HCT116 (cell line): ENCODE measurements at regions not wholly inside any gene's neighbourhood (a gene's known extent, or its start where the extent isn't known, plus 50 kb on each side); places are given as distances from the start of the nearest gene placed in this dataset.

Source experiments
- ATAC-seq: fragments of 200-7000 bp; cut with Tn5 transposase; 2 replicates; pipeline ENCODE4 v1.9.1; 2020; ENCODE audit warnings: mild to moderate bottlenecking, moderate library complexity
- BruUV-seq: library from RNA; stranded (reverse); fragments of 400-500 nt; replicated peaks from 2 replicates; lab custom pipeline; 2021; lab: Mats Ljungman, UMichigan
- CTCF ChIA-PET: fragments of 300-600 bp; sonication (Branson Sonifier 250); formaldehyde crosslinking; loops from one replicate; lab custom pipeline; 2021; ENCODE audit warnings: antibody characterized with exemption; lab: Charles Lee
- POLR2A ChIA-PET: fragments of 300-600, 350-600 bp; sonication (Branson Sonifier 250); formaldehyde crosslinking; loops from one replicate; lab custom pipeline; 2021; ENCODE audit warnings: antibody characterized with exemption; lab: Charles Lee
- RAD21 ChIA-PET, 2 experiments: fragments of 300-600 bp; sonication (Branson Sonifier 250); formaldehyde crosslinking; loops; one replicate each; lab custom pipeline; 2023; ENCODE audit warnings: low total read pairs in 2 of 2; ENCODE audit not compliant: uncharacterized antibody in 2 of 2, unreplicated experiment in 2 of 2, low non-redundant PET in 1 of 2; lab: Charles Lee
- DNase-seq: peaks from one replicate; pipeline ENCODE4 v3.0.0-alpha.2; 2010; ENCODE audit warnings: low read depth, low spot score
- H2AFZ ChIP-seq: fragments of 200-600 bp; shearing (Covaris generic), sonication (generic); 2 replicates; pipeline ENCODE4 v1.6.1; 2017; ENCODE audit warnings: low read depth, mixed run types, mixed read lengths, antibody characterized with exemption, low read length; ENCODE audit not compliant: poor library complexity, severe bottlenecking
- H3K27ac ChIP-seq: 2 replicates; pipeline ENCODE4 v1.5.1; 2012; ENCODE audit warnings: low read depth, low read length
- H3K27me3 ChIP-seq: fragments of 200-600 bp; sonication (generic); 2 replicates; pipeline ENCODE4 v1.6.1; 2016; ENCODE audit warnings: mixed run types, low read length, mixed read lengths; ENCODE audit not compliant: insufficient read depth
- H3K36me3 ChIP-seq, 2 experiments: fragments of 200-500 bp in 1 of 2; fragments of 200-600 bp in 1 of 2; sonication (Bioruptor generic) in 1 of 2; sonication (generic) in 1 of 2; 2 replicates each; pipeline versions ENCODE4 v1.5.1 to v1.6.1; 2014 to 2016; ENCODE audit warnings: low read length in 2 of 2, inconsistent platforms in 1 of 2, mixed read lengths in 1 of 2, mixed run types in 1 of 2; ENCODE audit not compliant: insufficient read depth in 2 of 2, control insufficient read depth in 1 of 2
- H3K4me1 ChIP-seq, 2 experiments: fragments of 200-600 bp in 1 of 2; sonication (generic) in 1 of 2; 2 replicates each; pipeline versions ENCODE4 v1.5.1 to v1.6.1; 2012 to 2017; ENCODE audit warnings: low read length in 2 of 2, inconsistent platforms in 1 of 2, mild to moderate bottlenecking in 1 of 2, mixed read lengths in 1 of 2, mixed run types in 1 of 2, moderate library complexity in 1 of 2; ENCODE audit not compliant: insufficient read depth in 2 of 2, control insufficient read depth in 1 of 2
- H3K4me2 ChIP-seq: fragments of 200-600 bp; sonication (generic); 2 replicates; pipeline ENCODE4 v1.6.1; 2017; ENCODE audit warnings: mixed run types, low read length, mixed read lengths
- H3K4me3 ChIP-seq, 2 experiments: fragments of 200-600 bp in 1 of 2; sonication (generic) in 1 of 2; replicated peaks in 1 of 2; 2 replicates each; pipeline ENCODE4 v1.5.1; 2011 to 2016; ENCODE audit warnings: low read length in 2 of 2, control low read depth in 1 of 2, low read depth in 1 of 2, mild to moderate bottlenecking in 1 of 2, mixed read lengths in 1 of 2, mixed run types in 1 of 2
- H3K79me2 ChIP-seq: fragments of 200-600 bp; sonication (generic); 2 replicates; pipeline ENCODE4 v1.6.1; 2017; ENCODE audit warnings: mild to moderate bottlenecking, mixed run types, low read length, moderate library complexity, mixed read lengths; ENCODE audit not compliant: insufficient read depth
- H3K9ac ChIP-seq: fragments of 200-600 bp; sonication (generic); 2 replicates; pipeline ENCODE4 v1.6.1; 2016; ENCODE audit warnings: low read length, mixed read lengths
- H3K9me2 ChIP-seq: fragments of 200-600 bp; sonication (generic), shearing (Covaris generic); 2 replicates; pipeline ENCODE4 v1.6.1; 2017; ENCODE audit warnings: mixed run types, mild to moderate bottlenecking, moderate library complexity; ENCODE audit not compliant: insufficient read depth
- H3K9me3 ChIP-seq, 2 experiments: fragments of 200-500 bp in 1 of 2; fragments of 200-600 bp in 1 of 2; sonication (Bioruptor generic) in 1 of 2; sonication (generic) in 1 of 2; 2 replicates each; pipeline ENCODE4 v1.6.1; 2014 to 2017; ENCODE audit warnings: low read length in 2 of 2, mixed read lengths in 2 of 2, inconsistent platforms in 1 of 2, low read depth in 1 of 2, mild to moderate bottlenecking in 1 of 2, mixed run types in 1 of 2, moderate library complexity in 1 of 2; ENCODE audit not compliant: control insufficient read depth in 1 of 2, insufficient read depth in 1 of 2
- H4K20me1 ChIP-seq: fragments of 200-600 bp; sonication (generic), shearing (Covaris generic); 2 replicates; pipeline ENCODE4 v1.6.1; 2017; ENCODE audit warnings: mixed run types, mild to moderate bottlenecking, moderate library complexity; ENCODE audit not compliant: insufficient read depth
- CBX3 ChIP-seq: IDR thresholded peaks from 2 replicates; pipeline ENCODE4 v1.6.1; 2012; ENCODE audit warnings: low read depth
- CTCF ChIP-seq, 3 experiments: fragments of 200-600 bp in 1 of 3; sonication (generic) in 1 of 3; IDR thresholded peaks in 2 of 3; conservative IDR thresholded peaks in 1 of 3; 2 replicates each; pipeline ENCODE4 v1.5.1; 2012 to 2017; ENCODE audit warnings: low read depth in 2 of 3, low read length in 2 of 3, antibody characterized with exemption in 1 of 3, borderline replicate concordance in 1 of 3, control low read depth in 1 of 3, mild to moderate bottlenecking in 1 of 3, mixed read lengths in 1 of 3, mixed run types in 1 of 3, moderate library complexity in 1 of 3; ENCODE audit not compliant: insufficient read depth in 1 of 3
- FOSL1 ChIP-seq: IDR thresholded peaks from 2 replicates; pipeline ENCODE4 v1.6.1; 2012; ENCODE audit warnings: low read depth
- MAX ChIP-seq: IDR thresholded peaks from 2 replicates; pipeline ENCODE4 v1.6.1; 2012
- POLR2AphosphoS5 ChIP-seq: IDR thresholded peaks from 2 replicates; pipeline ENCODE4 v1.6.1; 2011; ENCODE audit warnings: mild to moderate bottlenecking, low read depth, low read length, moderate library complexity
- SP1 ChIP-seq: IDR thresholded peaks from 2 replicates; pipeline ENCODE4 v1.6.1; 2012; ENCODE audit warnings: low read depth
- TCF7L2 ChIP-seq: IDR thresholded peaks from 2 replicates; pipeline ENCODE4 v1.7.0; 2011; ENCODE audit warnings: borderline replicate concordance, inconsistent platforms; ENCODE audit not compliant: insufficient read depth, insufficient read length; ENCODE audit errors: extremely low read depth
- YY1 ChIP-seq: IDR thresholded peaks from 2 replicates; pipeline ENCODE4 v1.6.1; 2011; ENCODE audit warnings: low read length, low read depth, moderate library complexity, mild to moderate bottlenecking; ENCODE audit not compliant: insufficient replicate concordance; ENCODE audit errors: extremely low read depth
- ZFX ChIP-seq: fragments of 450-650 bp; IDR thresholded peaks from 2 replicates; pipeline ENCODE4 v1.6.1; 2017
- intact Hi-C: fragments of 100-400 bp; cut with micrococcal nuclease; formaldehyde crosslinking; loops from 2 replicates; pipeline ENCODE4 v1.10.0; 2022

- TF ChIP-seq CBX3 (no peak), FOSL1 (no peak), TCF7L2 (no peak), CTCF (IDR thresholded peaks at IDR 0.05 in 2 of 3, conservative IDR thresholded peaks at IDR 0.05 in 1 of 3; ENCODE audit: borderline replicate concordance in 1 of 3, insufficient read depth in 1 of 3, low read depth in 2 of 3, low read length in 2 of 3) (no peak), SP1 (no peak), YY1 (no peak), POLR2AphosphoS5 (no peak)
- Histone ChIP-seq H3K4me1 (no peaks in the 10 kb centered on the region), H4K20me1 (no peaks in the 10 kb centered on the region), H3K9me2 (no peaks in the 10 kb centered on the region), H3K36me3 (no peaks in the 10 kb centered on the region), H3K27me3 (no peaks in the 10 kb centered on the region), H3K4me3 (no peak overlapping the region), H3K79me2 (no peaks in the 10 kb centered on the region), H3K9ac (no peak overlapping the region), H3K4me2 (no peak overlapping the region), H3K9me3 (no peaks in the 10 kb centered on the region), H3K27ac (no peak overlapping the region), H2AFZ (no peak overlapping the region)
- RAD21 ChIA-PET: no interaction called here
- POLR2A ChIA-PET: no interaction called here
- DNase-seq: no peak
- intact Hi-C loops: no loop called here
- BruUV-seq: no TSS peak
- ATAC-seq: no peak
- CTCF ChIA-PET: no interaction called here
These were observed 415.7 kb upstream of the ATP2B1 start for GRCh38 chr12:90124289-90124688.

- Histone ChIP-seq H3K9ac (no peak overlapping the region), H3K36me3 (no peaks in the 10 kb centered on the region), H3K27ac (no peak overlapping the region), H3K79me2 (no peaks in the 10 kb centered on the region), H3K27me3 (no peaks in the 10 kb centered on the region), H3K4me1 (no peaks in the 10 kb centered on the region), H4K20me1 (no peaks in the 10 kb centered on the region), H3K9me3 (no peaks in the 10 kb centered on the region), H3K4me2 (no peak overlapping the region), H3K9me2 (no peaks in the 10 kb centered on the region), H2AFZ (no peak overlapping the region), H3K4me3 (no peak overlapping the region)
- RAD21 ChIA-PET: no interaction called here
- ATAC-seq (no peak), DNase-seq (no peak)
- CTCF ChIA-PET: no interaction called here
- TF ChIP-seq YY1 (no peak), MAX (no peak), SP1 (no peak), ZFX (no peak)
- BruUV-seq: no TSS peak
- POLR2A ChIA-PET: no interaction called here
- intact Hi-C loops: no loop called here
These were observed 414.0 kb upstream of the ATP2B1 start for GRCh38 chr12:90122681-90123080.
